ENCODE measurements at regions not wholly inside any gene's neighbourhood (a gene's known extent, or its start where the extent isn't known, plus 50 kb on each side); places are given as distances from the start of the nearest gene placed in this dataset.
A peak's percentile ranks its signal among the peaks of the same experiment; 100 is the strongest.

DNA sequence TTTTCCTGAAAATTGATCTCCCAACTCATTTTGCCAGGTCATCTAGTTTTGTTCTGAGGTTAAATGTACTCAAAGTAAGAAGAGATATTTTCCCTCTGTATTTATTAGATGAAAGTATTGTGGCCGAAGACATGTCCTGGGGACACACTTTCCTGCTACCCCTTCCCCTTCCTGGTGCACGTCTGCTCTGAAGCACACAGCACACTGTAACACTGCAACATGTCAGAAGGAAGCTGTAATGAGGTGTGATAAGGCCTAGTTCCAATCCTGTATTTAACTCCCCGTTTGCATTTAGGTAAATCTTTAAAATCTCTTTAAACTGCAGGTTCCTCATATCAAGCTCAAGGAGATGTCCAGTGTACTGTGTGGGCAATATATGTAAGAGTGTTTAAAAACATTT is 99.4 kb downstream of the HDGFL1 start:
- DNase-seq (ENCODE audit: low read depth), result no peak

DNA sequence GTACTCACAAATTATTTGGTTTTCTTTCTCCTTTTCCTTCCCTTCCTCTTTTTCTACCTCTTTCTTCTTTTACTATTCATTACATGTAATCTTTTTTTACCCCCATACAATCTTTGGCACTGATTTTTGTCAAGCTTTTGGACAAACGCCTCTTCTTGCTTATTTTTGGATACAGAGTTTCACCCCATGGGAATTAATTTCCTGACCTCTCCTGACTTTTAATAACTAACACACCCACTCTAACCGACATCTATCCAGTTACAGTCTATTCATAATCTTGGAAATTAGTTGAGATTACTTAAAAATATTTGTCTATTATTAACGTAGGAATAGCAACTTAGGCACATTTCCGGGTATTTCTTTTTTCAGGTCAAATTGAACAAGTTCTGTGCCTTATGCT is 101.2 kb downstream of the HDGFL1 start:
- no peak for DNase-seq (ENCODE audit: low read depth)

DNA sequence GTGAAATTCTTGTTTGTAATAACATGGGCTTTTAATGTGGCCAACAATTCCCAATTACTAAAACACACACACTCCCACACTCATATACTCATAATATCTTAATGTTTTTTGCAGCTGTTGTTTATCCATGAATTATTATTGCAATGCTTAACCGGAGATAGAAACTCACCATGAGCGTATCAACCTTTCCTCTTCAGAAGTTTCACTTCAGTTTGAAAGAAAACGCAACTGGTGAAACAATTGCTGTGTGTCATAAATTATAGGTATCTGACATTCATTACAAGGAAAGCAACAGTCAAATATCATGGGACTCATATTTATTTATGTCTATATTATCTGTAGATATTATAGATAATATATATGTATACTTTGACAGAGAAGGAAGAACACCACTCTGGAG is 104.1 kb downstream of the HDGFL1 start:
- no peak for DNase-seq (ENCODE audit: low read depth)

DNA sequence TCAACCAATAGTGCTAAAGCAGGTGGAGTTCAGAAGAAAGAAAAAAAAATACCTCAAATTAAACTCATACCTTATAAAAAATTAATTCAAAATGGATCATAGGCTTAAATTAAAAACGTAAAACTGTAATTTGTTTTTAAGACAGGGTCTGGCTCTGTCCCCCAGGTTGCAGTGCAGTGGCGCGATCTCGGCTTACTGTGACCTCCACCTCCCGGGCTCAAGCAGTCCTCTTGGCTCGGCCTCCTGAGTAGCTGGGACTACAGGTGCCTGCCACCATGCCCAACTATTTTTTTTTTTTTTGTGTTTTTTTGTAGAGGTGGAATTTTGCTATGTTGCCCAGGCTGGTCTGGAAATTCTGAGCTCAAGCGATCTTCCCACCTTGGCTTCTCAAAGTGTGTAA is 111.6 kb downstream of the HDGFL1 start:
- no peak for DNase-seq (ENCODE audit: low read depth)

DNA sequence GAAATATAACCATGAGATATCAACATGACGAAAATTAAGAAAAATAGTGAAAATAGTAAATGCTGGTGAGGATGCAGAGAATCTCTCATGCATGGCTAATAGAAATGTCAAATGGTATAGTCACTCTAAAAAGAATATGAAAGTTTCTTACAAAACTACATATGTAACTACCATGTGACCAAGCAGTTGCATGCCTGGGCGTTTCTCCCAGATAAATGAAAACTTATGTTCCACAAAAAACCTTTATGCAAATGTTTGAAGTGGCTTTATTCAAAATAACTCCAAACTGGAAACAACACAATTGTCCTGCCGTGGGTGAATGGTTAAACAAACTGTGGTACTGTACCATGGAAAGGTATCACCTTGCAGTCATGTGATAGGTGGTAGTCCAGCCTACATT is 112.4 kb downstream of the HDGFL1 start:
- DNase-seq (ENCODE audit: low read depth), result no peak

DNA sequence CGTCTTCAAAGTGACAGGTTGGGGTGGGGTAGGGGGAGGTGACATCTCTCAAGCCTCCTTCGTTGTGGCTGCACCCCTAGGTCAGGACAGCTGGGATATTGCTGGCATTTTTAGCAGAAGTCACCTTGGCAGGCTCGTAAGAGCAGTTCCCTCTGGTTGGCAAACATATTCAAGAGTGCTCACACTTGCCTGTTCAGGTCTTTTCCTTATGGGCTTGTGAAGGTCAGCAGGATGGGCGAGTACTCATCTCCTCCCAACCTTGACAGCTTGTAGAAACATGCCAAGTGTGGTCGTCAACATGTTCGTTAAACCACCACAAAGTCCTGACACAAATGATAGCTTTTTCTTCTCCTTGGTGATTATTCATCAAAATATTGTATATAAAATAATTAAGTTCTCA is 113.6 kb downstream of the HDGFL1 start:
- no peak for DNase-seq (ENCODE audit: low read depth)

DNA sequence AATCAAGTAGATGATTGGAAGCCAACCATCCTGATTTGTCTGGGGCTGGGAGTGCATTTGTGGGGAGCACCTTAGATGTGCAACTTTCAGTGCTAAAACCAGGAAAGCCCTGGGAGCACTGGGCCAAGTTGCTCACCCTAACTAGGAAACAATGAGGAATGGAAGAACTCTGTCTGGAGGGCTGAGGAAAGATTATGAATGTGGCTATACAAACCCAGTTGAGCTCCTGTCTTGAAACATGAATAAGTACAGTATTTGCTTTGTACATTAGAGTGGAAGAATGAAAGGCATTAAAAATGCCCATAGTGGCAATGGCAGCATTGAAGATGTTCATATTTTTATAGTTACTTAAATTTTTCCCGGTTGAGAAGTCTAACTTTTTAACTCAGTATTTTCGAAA is 121.1 kb downstream of the HDGFL1 start:
- no peak for DNase-seq (ENCODE audit: low read depth)

DNA sequence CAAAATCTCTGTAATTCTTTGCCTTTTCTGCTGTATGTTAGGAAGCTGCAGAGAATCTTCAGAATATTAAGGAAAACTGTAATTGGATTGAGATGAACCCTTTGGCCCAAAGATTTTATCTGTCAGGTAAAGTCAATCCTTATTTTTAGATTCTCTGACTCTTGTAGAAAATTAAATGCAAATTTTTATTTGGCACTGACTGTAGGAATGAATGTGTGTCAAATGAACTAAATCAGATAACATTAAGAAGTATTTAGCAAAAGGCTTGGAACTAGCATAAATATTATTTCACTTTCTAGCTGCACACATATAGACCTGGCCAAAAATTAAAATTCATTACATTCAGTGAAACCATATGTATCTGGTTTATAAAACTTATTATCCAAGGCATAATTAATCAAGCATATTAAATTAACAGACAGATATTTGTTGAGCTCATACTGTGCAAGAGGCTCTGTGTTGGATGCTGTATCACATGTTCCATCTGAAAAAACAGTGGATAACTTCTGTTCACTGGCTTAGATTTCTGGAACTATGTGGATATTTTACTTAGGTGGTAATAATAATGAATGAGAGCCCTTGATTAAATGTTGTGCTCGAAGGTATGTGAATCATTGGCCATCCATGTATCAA is 124.8 kb downstream of the HDGFL1 start:
- no peak for DNase-seq (ENCODE audit: low read depth)

DNA sequence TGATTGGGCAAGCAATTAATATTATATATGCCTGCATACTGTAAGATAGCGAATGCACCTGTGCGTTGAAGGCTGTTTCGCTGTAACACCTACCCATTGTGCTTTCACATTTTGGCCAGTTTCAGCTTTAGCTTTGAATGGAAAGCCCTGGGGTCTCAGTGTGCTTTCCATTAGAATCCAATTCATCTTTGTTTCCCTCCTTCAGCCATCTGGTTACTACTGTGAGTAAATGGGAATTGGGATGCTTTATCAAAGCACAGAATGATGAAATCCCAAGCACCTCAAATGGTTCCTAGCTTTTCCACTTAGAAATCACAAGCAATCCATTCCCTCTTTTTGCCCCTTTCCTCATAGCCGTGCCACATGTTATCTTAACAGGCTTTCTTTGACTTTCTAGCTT is 127.1 kb downstream of the HDGFL1 start:
- DNase-seq (ENCODE audit: low read depth), result no peak

DNA sequence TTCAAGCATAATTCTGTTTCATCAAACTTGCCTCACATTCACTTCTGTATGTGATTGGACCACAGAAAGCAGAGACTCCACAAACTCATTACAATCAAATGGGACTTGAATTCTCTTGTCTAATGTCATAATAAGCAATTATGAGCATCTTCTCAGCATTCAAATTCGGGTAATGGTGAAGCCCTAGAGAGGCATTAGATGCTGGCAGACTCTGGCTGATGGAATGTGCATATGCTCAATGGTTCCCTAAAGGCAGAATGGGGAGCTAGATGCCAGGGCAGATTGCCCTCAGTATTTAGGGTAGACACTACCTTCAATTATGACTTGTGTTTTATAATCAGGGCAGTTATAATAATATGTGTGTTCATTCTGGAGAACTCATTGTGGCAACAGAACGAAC is 127.9 kb downstream of the HDGFL1 start:
- no peak for DNase-seq (ENCODE audit: low read depth)

DNA sequence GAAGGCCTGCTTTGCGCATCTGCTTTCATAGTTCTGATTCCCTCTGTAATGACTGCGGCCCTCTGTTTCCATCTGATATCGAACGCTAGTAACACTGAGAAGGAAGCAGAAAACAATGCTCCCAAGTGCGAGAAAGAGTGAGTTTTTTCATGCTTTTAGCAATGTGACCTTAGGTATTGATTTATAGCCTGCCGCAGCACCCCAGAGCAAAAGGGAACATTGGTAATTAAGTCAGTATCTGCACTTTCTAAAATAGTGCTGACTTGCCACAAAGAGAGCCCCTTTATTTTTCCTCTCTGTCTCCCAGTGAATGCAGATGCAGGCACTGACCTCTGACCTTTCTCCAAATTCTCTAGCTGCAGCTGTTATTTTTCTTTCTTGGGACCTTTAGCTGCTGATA is 129.8 kb downstream of the HDGFL1 start:
- no peak for DNase-seq (ENCODE audit: low read depth)

DNA sequence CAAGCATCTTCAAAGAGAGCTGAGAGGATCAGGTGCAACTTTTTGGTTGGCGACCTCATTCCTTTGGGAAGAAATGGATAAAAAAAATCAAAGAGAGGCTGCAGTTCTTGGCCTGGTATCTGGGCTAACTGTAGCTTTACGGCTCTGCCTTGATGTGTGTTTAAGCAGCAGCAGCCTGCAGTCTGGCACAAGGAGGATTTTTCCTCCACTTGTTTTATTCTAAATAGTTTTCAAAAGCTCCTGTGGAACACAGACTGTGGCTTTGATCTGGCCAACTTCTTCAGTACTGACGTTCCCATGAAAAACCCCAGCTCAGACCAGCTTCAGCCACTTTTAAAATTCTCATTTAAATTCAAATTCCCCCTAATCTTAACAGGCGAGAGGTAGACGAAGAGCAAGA is 137.3 kb downstream of the HDGFL1 start:
- DNase-seq (ENCODE audit: low read depth), result no peak

DNA sequence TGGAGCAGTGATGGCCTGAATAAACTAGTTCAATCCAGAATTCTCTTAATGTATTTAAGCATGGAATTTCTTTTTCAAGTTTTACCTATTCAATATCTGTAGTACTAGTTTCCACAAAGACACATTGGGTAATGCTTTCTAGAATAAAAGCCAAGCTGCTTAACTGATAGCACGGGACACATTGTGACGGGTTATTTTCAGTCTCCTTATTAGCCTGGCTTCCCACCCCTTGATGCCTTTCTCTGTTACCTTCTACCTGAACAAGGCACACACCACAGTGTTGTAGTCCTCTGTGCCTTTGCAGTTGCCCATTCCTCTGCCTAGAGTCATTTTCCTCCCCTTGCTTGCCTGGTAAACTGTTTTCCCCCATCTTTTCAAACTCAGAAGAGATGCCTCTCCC is 139.1 kb downstream of the HDGFL1 start:
- no peak for DNase-seq (ENCODE audit: low read depth)

DNA sequence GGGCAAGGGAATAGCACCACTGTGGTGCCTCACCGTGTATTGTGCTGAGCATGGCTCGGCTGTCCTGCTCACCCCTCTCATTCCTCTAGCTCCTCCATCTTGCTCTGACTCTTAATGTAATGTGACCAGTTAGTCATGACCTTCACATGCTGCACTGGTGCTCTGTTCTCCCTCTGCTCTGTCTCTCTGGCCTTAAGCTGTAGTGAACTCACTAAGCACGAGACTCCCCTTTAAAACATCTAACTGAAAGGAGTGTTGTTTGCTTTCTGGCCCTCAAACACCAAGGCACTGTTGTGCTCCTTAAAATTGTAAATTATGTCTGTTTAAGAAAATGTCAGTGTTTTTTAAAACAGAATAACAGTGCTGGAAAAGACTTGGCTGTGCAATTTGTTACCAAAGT is 140.4 kb downstream of the HDGFL1 start:
- no peak for DNase-seq (ENCODE audit: low read depth)

DNA sequence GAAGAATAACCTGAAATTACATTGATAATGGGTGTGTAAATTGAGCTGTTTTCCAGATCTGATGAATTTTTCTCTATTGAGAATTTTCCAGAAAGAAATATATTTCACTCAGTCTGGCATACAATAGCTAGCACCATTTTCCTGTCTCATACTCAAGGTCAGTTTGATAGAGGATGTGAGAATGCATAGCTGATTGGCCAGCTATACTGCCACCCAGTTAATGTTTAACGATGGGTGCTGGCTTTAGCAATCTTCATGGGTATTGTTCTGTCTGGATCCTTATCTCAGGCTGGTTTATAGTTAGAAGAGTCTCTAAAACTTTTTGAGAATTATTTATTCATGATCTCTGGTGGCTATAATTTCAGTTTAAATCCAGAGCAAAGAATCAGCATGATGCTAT is 147.4 kb downstream of the HDGFL1 start:
- no peak for DNase-seq (ENCODE audit: low read depth)

DNA sequence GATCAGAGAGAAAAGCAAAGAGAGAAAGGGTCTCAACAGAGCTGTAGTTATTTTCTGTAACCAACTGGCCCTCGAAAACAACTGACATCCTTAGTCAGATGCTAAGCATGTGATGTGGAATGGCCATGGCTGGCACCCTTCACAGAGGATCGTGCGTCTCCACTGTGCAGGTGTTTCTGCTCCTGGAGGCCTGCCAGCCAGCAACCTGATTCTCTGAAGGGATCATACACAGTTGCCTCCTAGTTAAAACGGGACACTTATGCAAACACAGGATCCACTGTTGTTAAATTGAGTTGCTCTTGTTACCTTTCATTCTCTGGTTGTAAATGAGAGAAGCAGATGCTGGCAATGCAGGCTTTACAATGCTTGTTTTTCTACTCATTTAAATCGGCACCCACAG is 148.5 kb downstream of the HDGFL1 start:
- no peak for DNase-seq (ENCODE audit: low read depth)

DNA sequence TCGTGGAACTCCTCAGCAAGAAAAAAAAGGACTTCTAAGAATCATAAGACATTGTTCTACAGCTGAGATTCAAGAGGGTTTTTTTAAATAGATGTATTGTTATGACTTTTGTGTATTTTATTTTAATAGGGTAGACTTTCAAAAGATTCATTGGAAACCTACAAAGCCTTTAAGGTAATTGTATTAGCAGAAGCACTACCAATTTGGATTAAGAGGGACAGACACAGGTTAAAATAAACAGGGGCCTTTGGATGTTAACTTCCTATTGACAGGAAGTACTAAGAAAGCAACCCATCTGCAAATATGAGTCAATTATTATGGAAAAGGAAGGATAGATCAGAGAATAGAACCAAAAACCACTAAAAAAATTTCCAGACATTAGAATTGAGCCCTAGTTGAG is 153.5 kb downstream of the HDGFL1 start:
- DNase-seq (ENCODE audit: low read depth), result no peak

DNA sequence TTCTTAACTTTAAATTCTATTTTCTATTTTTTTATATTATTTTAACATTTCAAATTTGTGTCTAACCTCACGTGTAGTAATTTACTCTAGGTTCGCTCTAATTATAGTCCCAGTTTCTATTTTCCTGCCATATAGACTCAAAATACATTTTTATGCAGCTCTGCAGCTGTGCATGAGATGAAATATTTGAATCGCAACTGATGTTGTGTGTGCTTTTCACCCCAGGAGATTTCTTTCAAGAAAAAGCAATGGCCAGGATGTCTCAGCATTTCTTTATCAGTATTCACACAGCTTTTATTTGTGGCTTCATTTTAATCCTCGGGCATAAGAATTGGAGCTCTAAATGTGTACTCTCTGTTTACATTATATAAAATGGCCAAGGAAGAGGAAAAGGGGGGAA is 157.6 kb downstream of the HDGFL1 start:
- no peak for DNase-seq (ENCODE audit: low read depth)

DNA sequence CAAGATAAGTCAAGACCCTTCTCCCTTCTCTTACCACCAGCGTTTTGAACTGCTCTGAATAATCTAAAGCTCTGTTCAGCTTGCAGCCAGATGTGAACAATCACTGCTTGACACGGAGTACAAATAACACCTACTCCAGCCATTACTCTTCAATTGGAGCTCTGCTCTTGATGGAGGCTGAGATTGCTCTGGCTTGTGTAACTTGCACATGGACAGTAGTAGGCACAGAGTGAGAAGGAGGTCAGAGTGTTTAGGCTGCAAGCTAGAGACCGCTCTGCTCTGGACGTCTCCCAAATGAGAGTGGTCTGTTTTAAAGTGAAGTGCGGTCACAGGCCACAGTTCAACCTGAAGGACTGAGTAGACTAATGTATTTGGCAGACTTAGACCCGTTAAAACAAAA is 158.3 kb downstream of the HDGFL1 start:
- DNase-seq (ENCODE audit: low read depth), result no peak

DNA sequence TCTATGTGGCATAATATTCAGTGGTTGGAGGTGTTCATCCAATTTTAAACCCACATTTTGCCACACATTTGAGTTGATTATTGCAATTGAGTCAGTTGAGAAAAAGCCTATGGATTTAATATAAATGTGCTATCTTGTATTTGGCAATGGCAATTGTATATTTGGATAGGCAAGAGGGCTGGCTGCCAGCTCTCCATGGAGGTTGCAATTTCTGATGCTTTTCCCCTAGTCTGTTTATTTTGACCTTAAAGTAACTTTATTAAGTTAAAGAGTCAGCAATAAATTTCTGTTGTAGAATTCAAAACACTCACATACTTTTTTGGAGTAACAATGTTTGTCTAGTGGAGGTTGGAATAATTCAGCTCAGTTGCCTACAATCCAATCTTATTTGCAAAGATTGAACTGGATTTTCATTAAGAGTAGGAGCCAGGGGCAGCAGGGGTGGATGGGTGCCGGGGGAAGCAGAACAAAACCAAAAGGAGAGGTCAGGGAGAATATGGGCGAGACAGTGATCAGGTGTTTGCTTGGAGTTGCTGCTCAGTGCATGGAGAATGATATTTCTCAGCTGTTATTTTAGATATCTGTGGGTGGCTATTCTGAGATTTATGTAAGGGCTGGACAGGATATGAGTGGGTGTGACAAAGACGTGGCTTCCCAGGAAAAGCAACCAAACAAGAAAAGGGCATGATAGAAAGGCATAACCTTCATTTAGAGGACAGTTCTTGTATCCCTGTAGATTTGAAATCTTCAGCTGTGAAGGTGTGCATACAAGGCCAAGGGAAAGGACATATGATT is 163.0 kb downstream of the HDGFL1 start:
- DNase-seq (ENCODE audit: low read depth), result no peak

DNA sequence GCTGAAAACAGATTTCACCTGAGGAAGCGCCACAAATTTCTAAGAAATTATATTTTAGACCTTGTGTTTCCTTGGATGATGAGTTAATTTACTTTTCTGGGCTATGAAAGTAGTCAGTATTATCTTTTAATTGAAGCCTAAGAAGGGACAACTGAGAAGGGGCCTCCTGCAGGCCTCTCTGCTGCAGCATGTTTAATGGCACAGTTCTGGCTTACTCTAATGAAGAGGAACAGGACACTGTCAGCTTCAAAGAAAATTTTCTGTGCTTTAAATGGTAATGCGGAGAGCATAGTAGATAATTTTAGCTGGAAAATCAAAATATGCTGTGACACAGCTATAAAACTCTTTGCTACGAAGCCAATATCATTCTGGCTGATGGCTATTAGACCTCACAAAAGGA is 167.4 kb downstream of the HDGFL1 start:
- DNase-seq (ENCODE audit: low read depth), result no peak

DNA sequence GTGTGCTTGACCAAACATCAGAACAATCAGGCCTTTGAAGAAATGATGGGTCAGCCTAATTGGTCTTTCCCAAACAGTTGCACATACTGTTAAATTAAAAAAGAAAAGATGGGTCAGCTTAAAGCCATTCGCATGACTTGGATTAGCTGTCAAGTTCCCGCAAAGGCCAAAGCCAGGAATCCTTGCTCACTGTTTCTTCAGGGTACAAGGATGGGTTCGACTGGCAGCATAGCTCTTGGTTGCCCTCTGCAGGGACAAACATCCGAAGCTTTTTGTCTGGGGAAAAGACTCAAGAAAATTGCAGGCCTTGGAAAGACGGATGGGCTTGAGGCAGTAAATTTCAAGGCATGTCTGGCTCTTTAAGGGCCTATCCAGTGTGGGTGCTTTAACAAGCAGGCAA is 168.0 kb downstream of the HDGFL1 start:
- peak; percentile 61 for DNase-seq (ENCODE audit: low read depth)

DNA sequence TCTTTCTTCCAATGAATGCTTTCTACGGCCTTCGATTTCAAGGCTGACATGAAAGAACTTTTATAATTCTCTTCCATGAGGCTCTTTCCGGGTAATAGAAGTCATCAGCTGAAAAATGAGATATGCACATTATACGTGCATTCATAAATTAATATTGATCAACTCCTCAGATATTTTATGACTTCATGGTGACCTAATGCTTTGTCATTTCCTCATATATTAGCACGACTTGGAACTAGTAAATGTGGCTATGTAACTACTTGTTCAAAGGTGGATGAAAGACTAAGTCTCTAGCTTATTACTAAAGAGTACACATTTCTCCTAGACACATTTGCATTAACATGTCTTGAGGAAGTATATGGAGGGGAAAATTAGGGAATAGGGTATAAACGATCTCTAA is 168.8 kb downstream of the HDGFL1 start:
- no peak for DNase-seq (ENCODE audit: low read depth)

DNA sequence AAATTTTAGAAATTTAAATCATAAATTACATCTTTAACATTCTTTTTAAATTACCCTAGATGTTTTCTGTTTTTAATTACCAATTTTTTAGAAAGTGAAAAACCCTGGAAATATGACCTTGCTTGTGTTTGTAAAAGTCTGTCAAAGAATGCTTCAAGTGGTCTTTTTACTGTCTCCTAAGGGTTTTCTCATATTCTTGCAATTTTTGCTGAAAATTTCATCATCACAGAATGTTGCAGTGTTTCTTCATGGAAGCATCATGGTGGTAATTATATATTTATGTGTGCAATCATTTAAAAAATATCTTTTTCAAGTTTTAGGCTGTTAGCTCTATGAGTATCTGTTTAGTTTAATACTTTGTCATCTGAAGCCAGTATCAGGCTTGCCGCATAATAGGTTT is 178.2 kb downstream of the HDGFL1 start:
- DNase-seq (ENCODE audit: low read depth), result no peak
